GM13977 (cell line): ENCODE measurements at regions not wholly inside any gene's neighbourhood (a gene's known extent, or its start where the extent isn't known, plus 50 kb on each side); places are given as distances from the start of the nearest gene placed in this dataset.
"Not testable (repeated sequence)": the region's sequence is repeated elsewhere in the genome, so short reads cannot be mapped to it uniquely, and the experiment has no call there.

Source experiments
- DNase-seq: peaks from one replicate; pipeline ENCODE4 v3.0.0; 2012; ENCODE audit warnings: low spot score
- CTCF ChIP-seq: IDR thresholded peaks from 2 replicates; pipeline ENCODE4 v1.5.1; 2012; ENCODE audit warnings: mild to moderate bottlenecking, control low read depth; ENCODE audit not compliant: insufficient read depth; ENCODE audit errors: extremely low read depth, missing control alignments
- in situ Hi-C: fragments of 300-500 bp; cut with MboI; formaldehyde crosslinking; loops from one replicate; pipeline ENCODE4 v1.12.0; 2022; ENCODE audit warnings: low sequenced_read_pairs, low pct_unique_long_range_greater_than_20kb, mixed read lengths, inconsistent platforms; ENCODE audit not compliant: unreplicated experiment

GRCh38 chr1:29550119-29550841, 314.0 kb downstream of the PTPRU start:
- no peak for DNase-seq
- in situ Hi-C loops, result no loop called here
- TF ChIP-seq CTCF, result no peak

GRCh38 chr1:29549728-29550118, 313.4 kb downstream of the PTPRU start:
- in situ Hi-C loops, DNase-seq: not testable (repeated sequence)

- DNase-seq, result no peak
- TF ChIP-seq CTCF, result no peak
- in situ Hi-C loops, result no loop called here
These were observed 312.7 kb downstream of the PTPRU start for GRCh38 chr1:29549001-29549400.

- DNase-seq, result no peak
- no peak for TF ChIP-seq CTCF
- in situ Hi-C loops, result no loop called here
These were observed 311.8 kb downstream of the PTPRU start for GRCh38 chr1:29548091-29548490.

GRCh38 chr1:29547300-29547699, 311.0 kb downstream of the PTPRU start:
- TF ChIP-seq CTCF, result no peak
- no peak for DNase-seq

GRCh38 chr1:29546496-29546895, 310.2 kb downstream of the PTPRU start:
- TF ChIP-seq CTCF, result no peak
- no peak for DNase-seq
- in situ Hi-C loops, result no loop called here

More at GRCh38 chr1:29547300-29547699, 311.0 kb downstream of the PTPRU start:
- in situ Hi-C loops, result no loop called here

GRCh38 chr1:29544406-29544805, 308.1 kb downstream of the PTPRU start:
- DNase-seq, result no peak
- no peak for TF ChIP-seq CTCF
- in situ Hi-C loops, result no loop called here
